HG02763 (cell line): ENCODE measurements at regions not wholly inside any gene's neighbourhood (a gene's known extent, or its start where the extent isn't known, plus 50 kb on each side); places are given as distances from the start of the nearest gene placed in this dataset.

Experiments
- ATAC-seq: cut with Tn5 transposase; IDR thresholded peaks from one replicate; pipeline ENCODE4 v1.9.1; 2021; ENCODE audit warnings: mild to moderate bottlenecking, moderate library complexity; ENCODE audit not compliant: unreplicated experiment

- ATAC-seq: no peak
Measured at GRCh38 chr20:19073584-19074218, 138.7 kb upstream of the SLC24A3 start.

- ATAC-seq: no peak
Measured at GRCh38 chr20:19074356-19074755, 138.1 kb upstream of the SLC24A3 start.

DNA sequence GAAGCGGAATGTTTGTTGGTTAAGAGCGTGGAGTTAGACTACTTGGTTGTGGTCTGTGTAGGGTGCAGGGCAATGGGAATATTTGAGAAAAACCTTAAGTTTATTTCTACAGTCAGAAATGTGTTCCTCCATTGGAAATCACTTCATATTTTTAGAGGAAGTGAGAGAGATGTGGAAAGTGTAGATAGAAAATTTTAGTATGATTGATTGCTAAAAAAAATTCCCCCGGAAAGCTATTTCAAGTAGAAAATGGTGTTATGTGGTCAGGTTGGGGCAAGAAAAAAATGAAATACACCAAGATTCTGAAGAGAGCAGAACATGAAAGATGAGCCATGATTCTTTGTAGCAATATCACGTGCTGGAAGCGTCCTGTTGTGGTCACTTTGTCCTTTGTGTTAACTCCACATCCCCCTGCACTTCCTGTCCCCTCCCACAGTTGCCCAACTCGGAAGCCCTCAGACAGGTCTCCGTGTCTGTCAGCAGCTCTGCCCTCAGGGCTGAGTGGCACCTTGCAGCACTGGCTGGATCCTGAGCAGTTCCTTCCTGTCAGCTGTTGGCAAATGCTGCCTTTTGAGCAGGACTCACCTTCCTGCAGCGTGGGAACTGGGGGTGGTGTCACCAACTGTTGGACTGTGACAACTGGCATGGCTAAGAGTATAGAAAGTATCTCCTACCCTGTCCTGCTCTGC, 137.5 kb upstream of the SLC24A3 start:
- ATAC-seq: no peak

GRCh38 chr20:19077370-19078220, 134.8 kb upstream of the SLC24A3 start:
- ATAC-seq: no peak

GRCh38 chr20:19078448-19079373, 133.7 kb upstream of the SLC24A3 start:
- ATAC-seq: no peak

GRCh38 chr20:19079536-19080299, 132.7 kb upstream of the SLC24A3 start:
- no peak for ATAC-seq

- no peak for ATAC-seq
Measured at GRCh38 chr20:19081937-19082336, 130.5 kb upstream of the SLC24A3 start.

- ATAC-seq: no peak
Measured at GRCh38 chr20:19083136-19083621, 129.3 kb upstream of the SLC24A3 start.

DNA sequence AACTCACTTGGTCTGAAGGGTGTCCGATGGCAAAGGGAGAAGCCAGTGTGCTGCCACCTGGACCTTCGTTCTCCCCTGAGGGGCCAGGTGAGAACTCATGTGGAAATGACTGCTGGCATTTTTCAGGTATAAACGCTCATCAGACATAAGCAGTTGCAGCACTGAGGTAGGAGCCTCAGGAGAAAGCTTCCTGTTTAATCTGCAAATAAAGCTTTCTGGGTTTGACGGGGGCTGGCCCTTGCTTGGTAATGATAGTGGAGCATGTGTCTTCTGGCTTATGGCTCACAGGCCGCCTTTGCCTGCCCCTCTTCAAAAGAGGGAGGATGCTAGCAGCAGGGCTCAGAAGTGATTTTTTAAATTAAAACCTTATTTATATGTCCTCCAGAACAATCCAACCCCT, 122.1 kb upstream of the SLC24A3 start:
- ATAC-seq: no peak

- no peak for ATAC-seq
Measured at GRCh38 chr20:19094959-19095541, 117.4 kb upstream of the SLC24A3 start.

DNA sequence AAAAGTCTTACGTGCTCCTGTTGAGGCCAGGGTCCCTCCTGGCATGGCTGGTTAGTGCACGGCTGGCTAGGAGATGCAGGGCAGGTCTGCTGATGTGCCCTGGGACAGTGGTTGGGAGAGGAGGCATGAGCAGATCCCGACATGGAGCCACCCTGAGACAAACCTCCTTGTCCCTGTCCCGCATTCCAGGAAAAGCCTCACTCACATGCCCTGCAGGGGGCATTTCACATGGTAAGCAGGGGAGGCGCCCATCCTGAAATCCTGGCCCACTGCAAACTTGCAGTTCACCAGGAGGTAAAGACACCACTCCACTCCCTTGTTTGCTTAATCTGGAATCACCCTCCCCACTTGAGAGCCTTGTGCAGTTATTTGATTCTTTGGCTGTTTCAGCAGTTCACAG, 116.7 kb upstream of the SLC24A3 start:
- ATAC-seq: no peak

DNA sequence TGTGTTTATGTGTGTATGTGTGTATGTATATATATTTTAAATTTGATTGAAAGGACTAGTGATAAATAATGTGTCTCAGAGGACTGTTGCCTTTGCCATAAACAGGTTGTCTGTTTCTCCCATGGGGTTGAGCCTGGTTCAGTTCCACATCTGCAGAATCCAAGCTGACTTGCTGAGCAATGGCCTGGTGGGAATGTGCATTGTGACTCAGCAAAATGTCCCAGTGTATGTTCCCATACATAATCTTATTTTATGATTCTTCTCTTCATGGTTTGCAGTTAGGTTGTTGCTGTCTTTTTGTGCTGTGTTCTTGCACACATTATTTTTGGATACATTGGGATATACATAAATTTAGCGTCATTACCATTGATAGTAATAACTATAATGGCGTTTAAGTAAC, 115.6 kb upstream of the SLC24A3 start:
- no peak for ATAC-seq

GRCh38 chr20:19098117-19098516, 114.3 kb upstream of the SLC24A3 start:
- no peak for ATAC-seq

DNA sequence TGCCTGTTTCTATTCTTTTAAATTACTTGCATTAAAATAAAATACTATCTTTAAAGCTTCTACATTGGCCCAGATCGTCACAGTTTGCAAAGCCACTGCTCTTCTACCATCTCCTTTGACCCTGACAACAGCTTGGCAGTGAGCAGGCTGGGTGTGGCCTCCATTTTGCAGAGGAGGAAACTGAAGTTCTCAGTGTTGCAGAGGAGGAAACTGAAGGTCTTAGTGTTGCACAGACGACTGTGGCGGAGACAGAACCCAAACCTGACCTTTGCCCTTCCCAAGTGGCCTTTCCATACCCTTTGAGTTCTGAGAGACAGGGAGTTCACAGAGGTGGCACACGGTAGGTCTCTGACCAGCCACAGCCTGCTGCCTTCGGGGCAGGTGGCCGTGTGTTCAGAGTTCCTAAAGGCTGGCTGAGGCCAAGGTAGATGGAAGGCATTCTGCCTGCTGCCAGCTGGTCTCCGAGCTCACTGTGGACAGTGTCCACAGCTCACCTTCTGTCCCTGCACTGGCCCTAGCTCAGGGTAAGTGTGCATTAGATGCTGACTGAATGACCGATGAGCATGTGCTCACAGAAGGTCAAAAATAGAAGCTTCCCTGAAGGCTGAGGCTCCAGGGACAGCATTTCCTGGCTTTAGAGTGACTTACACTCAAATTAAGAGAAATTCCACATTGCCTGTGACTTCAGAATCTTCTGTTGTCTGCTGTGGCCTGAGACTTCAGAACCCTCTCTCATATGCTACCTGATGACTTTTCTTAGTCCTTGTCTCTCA, 113.5 kb upstream of the SLC24A3 start:
- ATAC-seq: no peak

DNA sequence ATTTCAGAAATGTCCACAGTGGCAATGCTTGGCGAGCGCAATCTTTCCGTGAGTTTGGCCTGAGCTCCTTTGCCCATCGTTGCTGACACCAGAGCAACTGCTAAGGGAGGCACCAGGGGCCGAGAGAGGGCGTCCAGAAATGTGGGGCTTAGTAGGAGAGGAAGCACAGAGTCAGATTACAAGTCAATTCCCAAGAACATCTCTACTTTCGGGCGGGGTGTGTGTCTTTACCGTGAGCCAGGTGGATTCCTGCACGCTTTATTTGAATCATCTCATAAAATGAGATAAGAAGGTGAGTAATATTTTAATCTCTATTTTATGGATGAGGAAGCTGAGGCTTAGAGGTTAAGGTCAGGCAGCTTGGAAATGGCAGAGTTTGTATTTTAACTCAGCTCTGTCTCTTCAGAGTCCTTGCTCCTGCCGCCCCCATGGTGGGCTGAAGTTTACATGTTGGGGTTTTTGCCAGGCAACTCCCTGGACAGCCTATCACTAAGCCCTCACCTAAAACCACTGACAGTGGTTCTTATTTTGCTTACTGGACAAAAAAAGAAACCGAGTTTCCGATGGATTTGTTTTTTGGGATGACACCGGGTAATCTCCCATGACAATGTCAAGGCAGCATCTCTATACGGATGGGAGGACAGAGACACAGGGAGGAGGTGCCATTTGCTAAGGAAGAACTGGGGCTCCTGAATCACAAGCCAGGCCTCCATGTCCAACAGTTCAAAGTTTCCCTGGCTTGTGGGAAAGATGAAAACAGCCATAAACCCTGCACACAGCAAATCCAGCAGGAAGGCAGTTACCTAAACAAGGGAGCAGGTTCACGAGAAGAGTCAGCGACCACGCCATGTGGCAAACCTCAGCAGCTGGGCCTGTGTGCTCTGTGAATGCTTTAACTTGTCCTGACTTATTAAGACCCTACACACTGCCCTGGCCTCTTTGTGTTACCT, 112.6 kb upstream of the SLC24A3 start:
- ATAC-seq: no peak

DNA sequence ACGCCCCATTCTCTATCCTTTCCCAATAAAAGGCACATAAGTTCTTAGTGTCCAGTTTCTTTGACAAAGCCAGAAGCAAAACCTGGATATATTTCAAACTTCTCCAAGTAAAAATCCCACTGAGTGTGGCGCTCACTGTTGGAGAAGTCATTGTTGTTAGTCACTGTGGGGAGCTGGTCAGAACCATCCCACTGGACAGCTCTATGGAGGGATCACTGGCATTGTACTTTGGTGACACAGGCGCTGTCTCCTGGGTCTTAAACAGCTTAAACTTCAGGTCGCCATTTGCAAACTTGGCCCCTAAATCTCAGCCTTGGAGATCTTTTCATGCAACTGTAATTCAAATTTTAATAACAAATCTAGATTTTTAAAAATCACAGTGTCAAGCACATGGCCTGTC, 111.5 kb upstream of the SLC24A3 start:
- ATAC-seq: no peak

- no peak for ATAC-seq
Measured at GRCh38 chr20:19104186-19104585, 108.3 kb upstream of the SLC24A3 start.

GRCh38 chr20:19108155-19108554, 104.3 kb upstream of the SLC24A3 start:
- ATAC-seq: no peak
